Astrocyte (in vitro differentiated cells and primary cell): ENCODE measurements at regions not wholly inside any gene's neighbourhood (a gene's known extent, or its start where the extent isn't known, plus 50 kb on each side); places are given as distances from the start of the nearest gene placed in this dataset.

ENCODE experiments used
- DNase-seq: peaks from one replicate; pipeline ENCODE4 v3.0.0-alpha.2; 2010; ENCODE audit warnings: low read depth
- FAIRE-seq: peaks from 2 replicates; lab custom pipeline; 2011; peaks lifted over from hg19 to GRCh38; lab: Jason Lieb, UNC
- H2AFZ ChIP-seq: 2 replicates; pipeline ENCODE4 v1.6.0; 2012; ENCODE audit warnings: low read depth, low read length, inconsistent platforms
- H3K27ac ChIP-seq: 2 replicates; pipeline ENCODE4 v1.5.1; 2011; ENCODE audit warnings: low read depth, low read length, inconsistent platforms
- H3K27me3 ChIP-seq: 2 replicates; pipeline ENCODE4 v1.6.0; 2011; ENCODE audit warnings: low read length, inconsistent platforms; ENCODE audit not compliant: insufficient read depth
- H3K36me3 ChIP-seq: 2 replicates; pipeline ENCODE4 v1.5.1; 2011; ENCODE audit warnings: low read length, inconsistent platforms; ENCODE audit not compliant: insufficient read depth
- H3K4me1 ChIP-seq: 2 replicates; pipeline ENCODE4 v1.5.1; 2011; ENCODE audit warnings: low read length, inconsistent platforms; ENCODE audit not compliant: insufficient read depth
- H3K4me2 ChIP-seq: 2 replicates; pipeline ENCODE4 v1.6.0; 2012; ENCODE audit warnings: low read length, inconsistent platforms
- H3K4me3 ChIP-seq: 2 replicates; pipeline ENCODE4 v1.5.1; 2011; ENCODE audit warnings: low read depth, mild to moderate bottlenecking, low read length, inconsistent platforms; ENCODE audit not compliant: insufficient read depth
- H3K79me2 ChIP-seq: 2 replicates; pipeline ENCODE4 v1.6.0; 2012; ENCODE audit warnings: mild to moderate bottlenecking, low read length, inconsistent platforms; ENCODE audit not compliant: insufficient read depth
- H3K9ac ChIP-seq: 2 replicates; pipeline ENCODE4 v1.6.0; 2012; ENCODE audit warnings: mild to moderate bottlenecking, low read length, inconsistent platforms
- H3K9me3 ChIP-seq: 2 replicates; pipeline ENCODE4 v1.5.1; 2012; ENCODE audit warnings: low read depth, mild to moderate bottlenecking, low read length, inconsistent platforms; ENCODE audit not compliant: insufficient read depth
- H4K20me1 ChIP-seq: 2 replicates; pipeline ENCODE4 v1.6.0; 2012; ENCODE audit warnings: low read length, inconsistent platforms; ENCODE audit not compliant: insufficient read depth
- H3K27ac Mint-ChIP-seq: one replicate; pipeline ENCODE4 v1.8.0; 2021; ENCODE audit warnings: mild to moderate bottlenecking, mixed read lengths; ENCODE audit not compliant: unreplicated experiment
- H3K27me3 Mint-ChIP-seq: one replicate; pipeline ENCODE4 v1.8.0; 2021; ENCODE audit warnings: low read depth, mixed read lengths; ENCODE audit not compliant: unreplicated experiment
- H3K36me3 Mint-ChIP-seq: one replicate; pipeline ENCODE4 v1.8.0; 2021; ENCODE audit warnings: low read depth, mixed read lengths; ENCODE audit not compliant: unreplicated experiment
- H3K4me1 Mint-ChIP-seq: one replicate; pipeline ENCODE4 v1.8.0; 2021; ENCODE audit warnings: low read depth, mixed read lengths; ENCODE audit not compliant: unreplicated experiment
- H3K4me3 Mint-ChIP-seq: one replicate; pipeline ENCODE4 v1.8.0; 2021; ENCODE audit warnings: mild to moderate bottlenecking, moderate library complexity, mixed read lengths; ENCODE audit not compliant: unreplicated experiment
- H3K9me3 Mint-ChIP-seq: one replicate; pipeline ENCODE4 v1.8.0; 2021; ENCODE audit warnings: mild to moderate bottlenecking, mixed read lengths; ENCODE audit not compliant: unreplicated experiment
- EZH2 ChIP-seq: IDR thresholded peaks from 2 replicates; pipeline ENCODE4 v1.6.1; 2012; ENCODE audit warnings: mild to moderate bottlenecking, low read length, inconsistent platforms; ENCODE audit not compliant: insufficient read depth
- TF ChIP-seq, protein P1 (sequence below): IDR thresholded peaks from 2 replicates; pipeline ENCODE4 v1.5.1; 2011; ENCODE audit warnings: low read depth, mild to moderate bottlenecking, inconsistent platforms, low read length, moderate library complexity; ENCODE audit not compliant: insufficient read depth

DNA sequence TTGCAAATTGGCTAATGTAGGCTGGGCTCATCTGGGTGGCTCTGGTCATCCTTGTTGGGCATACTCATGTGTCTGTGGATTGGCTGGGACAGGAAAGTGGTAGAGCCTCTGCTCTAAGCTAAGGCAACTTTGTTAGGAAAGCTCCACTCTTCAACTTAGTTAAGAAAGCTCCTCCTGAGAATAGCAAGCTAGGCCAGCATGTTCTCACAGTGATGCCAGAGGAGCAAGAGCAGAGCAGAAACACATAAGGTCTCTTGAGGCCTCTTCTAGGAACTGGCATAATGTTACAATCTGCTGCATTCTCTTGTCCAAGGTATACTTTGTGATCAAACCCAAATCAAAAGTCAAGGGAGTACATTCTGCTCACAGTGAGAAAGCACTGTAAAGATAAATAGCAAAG, 158.6 kb upstream of the RORA start:
- no peaks in the 10 kb centered on the region for H3K27me3 Mint-ChIP-seq
- no peaks in the 10 kb centered on the region for H3K36me3 Mint-ChIP-seq
- no peak overlapping the region for H3K4me3 Mint-ChIP-seq
- Histone ChIP-seq H3K27me3 (no peaks in the 10 kb centered on the region), H2AFZ (no peak overlapping the region), H3K4me3 (no peak overlapping the region), H3K36me3 (no peaks in the 10 kb centered on the region), H3K4me2 (no peak overlapping the region), H3K4me1 (no peaks in the 10 kb centered on the region), H3K9ac (no peak overlapping the region), H3K79me2 (no peaks in the 10 kb centered on the region), H4K20me1 (no peaks in the 10 kb centered on the region), H3K9me3 (no peaks in the 10 kb centered on the region), H3K27ac (no peak overlapping the region)
- H3K4me1 Mint-ChIP-seq, result peaks cover 15% of the 10 kb centered on the region
- FAIRE-seq (no peak), DNase-seq (no peak)
- no peak overlapping the region for H3K27ac Mint-ChIP-seq
- peaks cover 4% of the 10 kb centered on the region for H3K9me3 Mint-ChIP-seq
- no peak for TF ChIP-seq EZH2
- TF ChIP-seq, protein P1, sequence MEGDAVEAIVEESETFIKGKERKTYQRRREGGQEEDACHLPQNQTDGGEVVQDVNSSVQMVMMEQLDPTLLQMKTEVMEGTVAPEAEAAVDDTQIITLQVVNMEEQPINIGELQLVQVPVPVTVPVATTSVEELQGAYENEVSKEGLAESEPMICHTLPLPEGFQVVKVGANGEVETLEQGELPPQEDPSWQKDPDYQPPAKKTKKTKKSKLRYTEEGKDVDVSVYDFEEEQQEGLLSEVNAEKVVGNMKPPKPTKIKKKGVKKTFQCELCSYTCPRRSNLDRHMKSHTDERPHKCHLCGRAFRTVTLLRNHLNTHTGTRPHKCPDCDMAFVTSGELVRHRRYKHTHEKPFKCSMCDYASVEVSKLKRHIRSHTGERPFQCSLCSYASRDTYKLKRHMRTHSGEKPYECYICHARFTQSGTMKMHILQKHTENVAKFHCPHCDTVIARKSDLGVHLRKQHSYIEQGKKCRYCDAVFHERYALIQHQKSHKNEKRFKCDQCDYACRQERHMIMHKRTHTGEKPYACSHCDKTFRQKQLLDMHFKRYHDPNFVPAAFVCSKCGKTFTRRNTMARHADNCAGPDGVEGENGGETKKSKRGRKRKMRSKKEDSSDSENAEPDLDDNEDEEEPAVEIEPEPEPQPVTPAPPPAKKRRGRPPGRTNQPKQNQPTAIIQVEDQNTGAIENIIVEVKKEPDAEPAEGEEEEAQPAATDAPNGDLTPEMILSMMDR, result no peak

GRCh38 chr15:61383421-61383820, 154.3 kb upstream of the RORA start:
- peak overlapping the region; percentile 27 for H3K27ac ChIP-seq
- no peak overlapping the region for H2AFZ ChIP-seq
- Mint-ChIP-seq H3K27ac (peak overlapping the region; percentile 93), H3K9me3 (peaks cover 7% of the 10 kb centered on the region), H3K4me1 (peaks cover 15% of the 10 kb centered on the region), H3K27me3 (no peaks in the 10 kb centered on the region), H3K36me3 (no peaks in the 10 kb centered on the region), H3K4me3 (no peak overlapping the region)
- FAIRE-seq, result peak; percentile 79
- no peak overlapping the region for H3K4me3 ChIP-seq
- no peaks in the 10 kb centered on the region for H3K27me3 ChIP-seq
- H3K79me2 ChIP-seq, result no peaks in the 10 kb centered on the region
- no peaks in the 10 kb centered on the region for H4K20me1 ChIP-seq
- peak overlapping the region; percentile 14 for H3K4me2 ChIP-seq
- no peaks in the 10 kb centered on the region for H3K9me3 ChIP-seq
- DNase-seq, result peak; percentile 8
- H3K36me3 ChIP-seq, result no peaks in the 10 kb centered on the region
- no peak overlapping the region for H3K9ac ChIP-seq
- no peaks in the 10 kb centered on the region for H3K4me1 ChIP-seq
- TF ChIP-seq EZH2, result no peak
- TF ChIP-seq, protein P1, result no peak

- H3K9ac ChIP-seq, result no peak overlapping the region
- H4K20me1 ChIP-seq, result no peaks in the 10 kb centered on the region
- no peaks in the 10 kb centered on the region for H3K9me3 ChIP-seq
- H3K36me3 ChIP-seq, result no peaks in the 10 kb centered on the region
- peak overlapping the region; percentile 93 for H3K27ac Mint-ChIP-seq
- DNase-seq (no peak), FAIRE-seq (no peak)
- no peaks in the 10 kb centered on the region for H3K27me3 ChIP-seq
- no peaks in the 10 kb centered on the region for H3K4me1 ChIP-seq
- no peak overlapping the region for H3K4me3 Mint-ChIP-seq
- H2AFZ ChIP-seq, result no peak overlapping the region
- peaks cover 15% of the 10 kb centered on the region for H3K4me1 Mint-ChIP-seq
- H3K79me2 ChIP-seq, result no peaks in the 10 kb centered on the region
- H3K27ac ChIP-seq, result peak overlapping the region; percentile 27
- H3K36me3 Mint-ChIP-seq, result no peaks in the 10 kb centered on the region
- peaks cover 6% of the 10 kb centered on the region for H3K9me3 Mint-ChIP-seq
- no peak overlapping the region for H3K4me3 ChIP-seq
- H3K4me2 ChIP-seq, result peak overlapping the region; percentile 14
- TF ChIP-seq, protein P1, result no peak
- TF ChIP-seq EZH2, result no peak
- no peaks in the 10 kb centered on the region for H3K27me3 Mint-ChIP-seq
Observed at GRCh38 chr15:61382927-61383326, 153.8 kb upstream of the RORA start.
